Retinal pigment epithelial cell (primary cell): ENCODE measurements at regions not wholly inside any gene's neighbourhood (a gene's known extent, or its start where the extent isn't known, plus 50 kb on each side); places are given as distances from the start of the nearest gene placed in this dataset.
A peak's percentile ranks its signal among the peaks of the same experiment; 100 is the strongest.

Experiments
- DNase-seq: peaks from one replicate; pipeline ENCODE4 v3.0.0-alpha.2; 2010; ENCODE audit warnings: low read depth
- H3K4me3 ChIP-seq: 2 replicates; pipeline ENCODE4 v1.5.1; 2011; ENCODE audit warnings: mild to moderate bottlenecking, low read length, control low read depth, moderate library complexity
- CTCF ChIP-seq: conservative IDR thresholded peaks from 2 replicates; pipeline ENCODE4 v1.5.1; 2011; ENCODE audit warnings: low read depth, low read length, control low read depth, inconsistent platforms

- DNase-seq = no peak
- no peak overlapping the region for H3K4me3 ChIP-seq
- no peak for TF ChIP-seq CTCF
These were observed 222.7 kb downstream of the PTPRU start for GRCh38 chr1:29458737-29459619.

- no peak for DNase-seq
- TF ChIP-seq CTCF = no peak
- H3K4me3 ChIP-seq = no peak overlapping the region
These were observed 221.4 kb downstream of the PTPRU start for GRCh38 chr1:29457496-29458368.

- no peak overlapping the region for H3K4me3 ChIP-seq
- DNase-seq = no peak
- no peak for TF ChIP-seq CTCF
These were observed 220.5 kb downstream of the PTPRU start for GRCh38 chr1:29456685-29457435.

GRCh38 chr1:29455781-29456180 lies 219.5 kb downstream of the PTPRU start:
- TF ChIP-seq CTCF = no peak
- H3K4me3 ChIP-seq = no peak overlapping the region

GRCh38 chr1:29454616-29455380 lies 218.5 kb downstream of the PTPRU start:
- no peak for TF ChIP-seq CTCF
- H3K4me3 ChIP-seq = no peak overlapping the region
- DNase-seq = no peak

More at GRCh38 chr1:29455781-29456180, 219.5 kb downstream of the PTPRU start:
- no peak for DNase-seq

- H3K4me3 ChIP-seq = no peak overlapping the region
- TF ChIP-seq CTCF = peak; percentile 61
- DNase-seq = peak; percentile 43
These were observed 217.3 kb downstream of the PTPRU start for GRCh38 chr1:29453502-29454240.
